Ammon's horn (tissue), 1 donor: ENCODE measurements at regions not wholly inside any gene's neighbourhood (a gene's known extent, or its start where the extent isn't known, plus 50 kb on each side); places are given as distances from the start of the nearest gene placed in this dataset.

Experiments used
- DNase-seq: peaks from one replicate; pipeline ENCODE4 v3.0.0-alpha.2; 2016; ENCODE audit warnings: low spot score

- no peak for DNase-seq
Measured at GRCh38 chr7:340979-341694, 51.2 kb downstream of the FOXL3 start.

GRCh38 chr7:341841-342638 is 52.1 kb downstream of the FOXL3 start:
- peak; percentile 96 for DNase-seq

DNA sequence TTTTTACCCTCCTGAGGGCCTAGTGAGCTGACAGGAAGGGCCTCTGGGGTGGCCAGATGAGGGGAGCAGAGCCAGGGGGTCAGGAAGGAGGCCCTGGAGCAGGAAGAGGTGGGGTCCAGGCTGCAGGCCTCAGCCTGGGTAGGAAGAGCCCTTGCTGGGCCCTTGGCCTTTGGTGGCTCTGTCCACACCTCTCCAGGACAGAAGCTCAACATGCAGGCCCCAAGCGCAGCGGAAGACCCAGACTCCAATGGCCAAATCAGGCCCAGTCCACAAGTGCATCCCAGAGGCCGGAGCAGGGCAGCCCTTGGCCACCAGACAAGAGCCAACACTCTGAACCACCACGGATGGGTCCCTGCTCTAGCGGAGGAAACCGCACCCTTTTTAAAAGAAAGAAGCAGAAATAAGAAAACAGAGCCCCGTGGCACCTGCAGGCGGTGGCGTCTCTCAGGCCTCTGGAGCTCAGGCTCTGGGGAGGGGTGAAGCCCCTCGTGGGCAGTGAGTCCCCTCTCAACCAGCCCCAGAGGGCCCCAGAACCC is 52.8 kb downstream of the FOXL3 start:
- DNase-seq, result no peak

DNA sequence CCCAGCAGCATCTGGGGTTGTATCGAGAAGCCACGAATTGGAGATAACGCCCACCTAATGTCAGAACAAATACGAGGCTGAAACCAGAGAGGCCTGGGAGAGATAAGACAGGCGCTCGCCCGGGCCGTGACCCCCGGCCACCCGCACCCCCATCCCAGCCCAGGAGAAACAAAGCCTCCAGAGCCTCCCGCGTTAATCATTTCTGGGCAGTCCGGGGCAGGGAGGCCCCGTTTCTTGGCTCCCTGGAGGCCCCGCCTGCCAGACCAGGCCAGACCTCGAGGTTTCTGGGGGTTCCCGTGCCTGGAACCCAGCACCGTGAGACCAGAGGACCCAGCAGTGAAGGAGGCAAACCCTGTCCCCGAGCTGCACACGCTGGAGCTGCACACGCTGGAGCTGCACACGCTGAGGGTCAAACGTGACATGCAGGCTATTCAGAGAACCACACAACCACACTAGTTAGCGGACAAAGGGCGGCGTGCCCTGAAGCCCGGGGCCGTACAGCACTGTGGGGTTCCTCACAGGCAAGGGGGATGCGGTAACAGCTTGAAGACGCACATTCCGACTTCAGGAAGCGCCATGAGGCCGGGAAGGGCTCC is 53.4 kb downstream of the FOXL3 start:
- no peak for DNase-seq

- DNase-seq, result no peak
Measured at GRCh38 chr7:343864-344607, 54.1 kb downstream of the FOXL3 start.

DNA sequence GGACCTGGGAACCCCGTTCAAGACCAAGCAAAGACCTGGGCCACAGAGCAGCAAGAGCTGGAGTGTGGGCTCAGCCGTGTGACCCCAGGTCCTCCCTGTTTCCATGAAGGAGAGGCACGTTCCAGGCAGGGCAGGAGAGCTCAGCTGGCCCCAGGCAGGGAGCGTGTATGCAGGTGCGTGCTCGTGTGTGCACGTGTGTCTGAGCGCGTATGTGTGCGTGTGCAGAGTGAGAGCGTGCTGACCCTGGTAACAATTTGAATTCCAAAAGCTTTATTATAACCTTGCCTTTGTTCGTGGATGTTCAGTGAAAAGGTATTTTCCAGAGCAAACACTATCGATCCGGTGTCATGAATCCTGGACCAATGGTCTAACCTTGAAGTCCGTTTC is 54.6 kb downstream of the FOXL3 start:
- DNase-seq, result no peak

DNA sequence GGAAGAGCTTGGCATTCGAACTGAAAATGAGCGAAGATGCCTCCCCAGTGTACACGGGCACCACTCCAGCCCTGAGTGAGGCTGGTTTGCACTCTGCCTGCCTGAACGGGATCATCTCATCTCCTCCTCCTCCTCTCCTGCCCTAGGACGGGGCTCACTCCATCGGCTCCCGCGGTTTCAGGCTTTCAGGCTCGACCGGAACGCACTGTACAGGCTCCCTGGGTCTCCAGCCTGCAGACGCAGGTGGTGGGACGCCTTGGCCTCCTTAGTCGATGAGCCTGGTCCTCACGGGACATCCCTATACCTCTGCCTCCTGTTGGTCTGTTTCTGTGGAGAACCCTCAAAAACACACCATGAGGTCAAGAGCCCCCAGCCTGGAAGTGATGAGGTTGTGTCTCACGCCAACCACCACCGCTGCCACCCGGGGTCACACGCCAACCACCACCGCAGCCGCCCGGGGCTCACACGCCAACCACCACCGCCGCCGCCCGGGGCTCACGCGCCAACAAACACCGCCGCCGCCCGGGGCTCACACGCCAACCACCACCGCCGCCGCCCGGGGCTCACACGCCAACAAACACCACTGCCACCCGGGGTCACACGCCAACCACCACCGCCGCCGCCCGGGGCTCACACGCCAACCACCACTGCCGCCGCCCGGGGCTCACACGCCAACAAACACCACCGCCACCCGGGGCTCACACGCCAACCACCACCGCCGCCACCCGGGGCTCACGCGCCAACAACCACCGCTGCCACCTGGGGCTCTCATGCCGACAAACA is 56.3 kb downstream of the FOXL3 start:
- no peak for DNase-seq

DNA sequence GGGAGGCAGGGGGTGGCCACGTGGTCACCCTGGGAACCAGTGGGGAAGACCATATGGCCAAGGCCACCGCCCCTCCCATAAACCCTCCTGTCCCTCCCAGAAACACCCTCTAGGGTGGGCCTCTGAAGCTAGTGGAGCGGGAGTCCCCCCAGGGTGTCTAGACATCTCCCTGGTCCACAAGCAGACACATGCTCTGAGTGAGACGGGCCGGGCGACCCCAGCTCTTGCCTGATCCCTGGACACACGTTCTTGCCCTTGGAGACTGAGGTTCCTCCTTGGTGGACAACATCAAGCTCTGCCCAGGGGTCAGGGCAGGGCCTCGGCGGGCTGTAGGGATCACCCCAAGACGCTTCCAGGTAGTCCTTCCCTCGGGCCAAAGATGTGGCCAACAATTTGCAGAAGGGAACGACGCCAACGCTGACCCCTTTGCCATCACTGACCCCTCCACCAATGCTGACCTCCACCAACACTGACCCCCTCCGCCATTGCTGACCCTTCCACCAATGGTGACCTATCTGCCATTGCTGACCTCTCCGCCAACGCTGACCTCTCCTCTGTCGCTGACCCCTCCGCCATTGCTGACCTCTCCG is 57.1 kb downstream of the FOXL3 start:
- no peak for DNase-seq

- DNase-seq, result no peak
Measured at GRCh38 chr7:347644-348479, 57.9 kb downstream of the FOXL3 start.

DNA sequence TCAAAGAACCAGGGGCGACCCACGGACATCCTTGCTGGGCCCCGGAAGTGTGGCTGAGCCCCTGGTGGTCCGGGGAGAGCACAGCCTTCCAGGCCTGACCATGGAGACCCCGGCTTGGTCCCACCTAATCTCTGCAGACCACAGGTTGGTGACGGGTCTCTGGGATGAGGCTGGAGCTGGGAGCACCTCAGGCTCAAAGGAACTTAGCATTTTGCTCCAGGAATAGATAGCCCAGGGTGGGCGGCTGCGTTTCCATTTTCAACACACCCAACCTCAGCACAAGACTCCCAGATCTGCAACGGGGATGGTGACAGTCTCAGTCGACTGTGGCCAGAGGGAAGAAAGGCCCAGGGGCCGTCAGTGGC is 58.5 kb downstream of the FOXL3 start:
- DNase-seq, result no peak

GRCh38 chr7:348962-349743 is 59.2 kb downstream of the FOXL3 start:
- no peak for DNase-seq

- DNase-seq, result no peak
Measured at GRCh38 chr7:351256-351655, 61.3 kb downstream of the FOXL3 start.

DNA sequence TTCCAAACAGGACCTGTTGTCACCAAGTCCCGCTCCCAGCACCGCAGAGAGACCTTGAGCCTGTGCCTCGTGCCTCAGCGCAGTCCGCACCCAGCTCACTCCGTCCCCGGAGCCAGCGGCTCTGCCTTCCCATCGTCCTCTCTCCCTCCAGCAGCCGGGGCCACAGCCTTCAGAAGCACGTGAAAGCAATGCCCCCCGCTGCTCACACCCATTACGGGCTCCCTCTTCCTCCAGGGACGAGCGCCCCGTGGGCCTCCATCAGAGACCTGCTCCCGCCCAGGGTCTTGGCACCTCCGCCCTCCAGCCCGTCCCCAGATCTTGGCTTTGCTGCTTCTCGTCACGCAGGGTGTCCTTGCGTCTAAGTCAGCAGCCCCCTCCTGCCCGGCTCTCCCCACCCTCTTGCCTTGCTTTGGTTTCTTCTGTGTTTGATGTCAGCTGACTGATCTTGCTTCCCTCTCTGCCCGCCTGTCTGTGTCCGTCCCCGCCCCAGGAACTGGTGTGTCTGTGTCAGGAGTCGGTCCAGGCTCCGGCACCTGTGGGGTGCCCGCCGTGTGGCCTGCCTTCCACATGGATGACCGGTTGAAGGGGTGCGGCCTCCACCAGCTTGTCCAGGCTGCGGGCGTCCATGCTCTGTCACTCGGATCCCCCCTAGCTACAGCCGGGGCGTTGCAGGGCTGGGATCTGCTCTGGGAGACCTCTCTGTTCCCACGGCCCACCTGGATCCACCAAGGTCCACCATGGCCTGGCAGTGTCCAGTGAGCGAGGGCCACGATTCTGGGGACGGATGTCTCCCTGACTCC is 61.9 kb downstream of the FOXL3 start:
- peak; percentile 43 for DNase-seq

- peak; percentile 74 for DNase-seq
Measured at GRCh38 chr7:353746-354325, 63.9 kb downstream of the FOXL3 start.

- DNase-seq, result no peak
Measured at GRCh38 chr7:354597-355470, 64.9 kb downstream of the FOXL3 start.

GRCh38 chr7:355568-355967 is 65.6 kb downstream of the FOXL3 start:
- no peak for DNase-seq

DNA sequence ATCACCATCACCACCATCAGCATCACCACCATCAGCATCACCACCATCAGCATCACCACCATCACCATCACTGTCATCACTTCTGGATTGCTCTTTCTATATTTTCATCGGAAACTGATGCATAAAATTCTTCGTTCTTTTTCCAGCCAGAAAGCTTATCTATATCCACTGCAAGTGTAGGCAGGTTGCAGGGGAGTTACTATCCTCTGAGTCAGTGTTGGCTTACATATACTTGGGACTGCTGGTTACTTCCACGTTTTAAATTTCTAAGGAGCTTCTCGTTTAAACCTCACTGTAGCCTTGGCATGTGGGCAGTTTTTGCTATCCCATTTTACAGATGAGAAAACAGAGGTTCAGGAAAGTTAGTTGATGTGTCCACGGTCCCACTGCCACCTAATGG is 66.1 kb downstream of the FOXL3 start:
- DNase-seq, result no peak
